ENCODE measurements at regions not wholly inside any gene's neighbourhood (a gene's known extent, or its start where the extent isn't known, plus 50 kb on each side); places are given as distances from the start of the nearest gene placed in this dataset.

DNA sequence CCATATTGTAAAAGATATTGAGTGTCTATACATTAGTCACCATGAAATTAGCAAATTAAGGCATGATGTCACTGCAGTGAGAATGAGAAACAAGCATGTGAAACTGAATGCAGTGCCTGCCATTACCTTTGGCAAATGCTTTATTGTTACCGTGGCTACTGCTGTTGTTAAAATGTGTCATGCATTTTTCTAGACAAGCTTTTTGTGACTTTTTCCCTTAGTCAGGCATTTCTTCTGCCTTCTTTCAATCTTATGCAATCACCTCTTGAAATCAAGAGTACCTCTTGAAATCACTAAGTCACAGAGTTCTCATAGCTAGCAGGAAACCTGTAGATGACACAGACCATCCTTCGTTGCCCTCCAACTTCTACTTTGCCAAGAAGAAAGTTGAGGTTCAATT is 461.7 kb upstream of the TENM4 start:
- Histone ChIP-seq H3K4me1 (replicated peaks in 1 of 2) (no peaks in the 10 kb centered on the region), H3K36me3 (replicated peaks in 1 of 2) (no peaks in the 10 kb centered on the region), H3K27me3 (no peaks in the 10 kb centered on the region), H3K27ac (no peak overlapping the region), H3K9me3 (replicated peaks in 1 of 3) (no peaks in the 10 kb centered on the region), H3K4me3 (no peak overlapping the region)
- TF ChIP-seq POLR2A (IDR thresholded peaks at IDR 0.05) = no peak
- TF ChIP-seq, protein P1, sequence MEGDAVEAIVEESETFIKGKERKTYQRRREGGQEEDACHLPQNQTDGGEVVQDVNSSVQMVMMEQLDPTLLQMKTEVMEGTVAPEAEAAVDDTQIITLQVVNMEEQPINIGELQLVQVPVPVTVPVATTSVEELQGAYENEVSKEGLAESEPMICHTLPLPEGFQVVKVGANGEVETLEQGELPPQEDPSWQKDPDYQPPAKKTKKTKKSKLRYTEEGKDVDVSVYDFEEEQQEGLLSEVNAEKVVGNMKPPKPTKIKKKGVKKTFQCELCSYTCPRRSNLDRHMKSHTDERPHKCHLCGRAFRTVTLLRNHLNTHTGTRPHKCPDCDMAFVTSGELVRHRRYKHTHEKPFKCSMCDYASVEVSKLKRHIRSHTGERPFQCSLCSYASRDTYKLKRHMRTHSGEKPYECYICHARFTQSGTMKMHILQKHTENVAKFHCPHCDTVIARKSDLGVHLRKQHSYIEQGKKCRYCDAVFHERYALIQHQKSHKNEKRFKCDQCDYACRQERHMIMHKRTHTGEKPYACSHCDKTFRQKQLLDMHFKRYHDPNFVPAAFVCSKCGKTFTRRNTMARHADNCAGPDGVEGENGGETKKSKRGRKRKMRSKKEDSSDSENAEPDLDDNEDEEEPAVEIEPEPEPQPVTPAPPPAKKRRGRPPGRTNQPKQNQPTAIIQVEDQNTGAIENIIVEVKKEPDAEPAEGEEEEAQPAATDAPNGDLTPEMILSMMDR (IDR thresholded peaks at IDR 0.05) = no peak
- DNase-seq = no peak
- intact Hi-C loops (cut with DNase I) = no loop called here
- WGBS, 4 donors = 86 to 92% (median 86%) methylated on average over 2 of the region's 2 CpGs

DNA sequence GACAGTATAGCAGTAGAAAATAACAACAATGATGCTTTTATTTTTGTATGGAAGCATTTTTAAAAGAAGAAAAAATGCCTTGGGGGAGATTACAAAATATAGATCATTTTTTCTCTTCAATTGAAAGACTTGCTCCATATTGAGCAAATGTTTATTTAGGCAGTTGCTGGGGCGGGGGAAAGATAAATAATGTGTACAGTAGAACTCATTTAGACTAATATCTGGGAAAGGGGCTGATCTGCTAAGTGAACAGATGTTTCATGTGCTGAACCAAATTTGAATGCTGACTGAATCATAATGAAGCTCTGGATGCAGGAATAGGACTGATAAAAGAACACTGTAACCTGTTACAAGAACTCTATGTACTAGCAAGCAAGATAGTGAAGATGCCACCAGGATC is 457.1 kb upstream of the TENM4 start:
- no peak overlapping the region for H3K27ac ChIP-seq
- WGBS, 4 donors = 67 to 82% (median 75%) methylated on average over 1 of the region's 1 CpG
- intact Hi-C loops (cut with DNase I) = no loop called here
- H3K4me3 ChIP-seq = no peak overlapping the region
- H3K36me3 ChIP-seq (replicated peaks in 1 of 2) = no peaks in the 10 kb centered on the region
- H3K4me1 ChIP-seq (replicated peaks in 1 of 2) = no peaks in the 10 kb centered on the region
- no peaks in the 10 kb centered on the region for H3K9me3 ChIP-seq (replicated peaks in 1 of 3)
- no peak for DNase-seq
- no peaks in the 10 kb centered on the region for H3K27me3 ChIP-seq
- TF ChIP-seq POLR2A (IDR thresholded peaks at IDR 0.05) = no peak
- TF ChIP-seq, protein P1 (IDR thresholded peaks at IDR 0.05) = no peak

DNA sequence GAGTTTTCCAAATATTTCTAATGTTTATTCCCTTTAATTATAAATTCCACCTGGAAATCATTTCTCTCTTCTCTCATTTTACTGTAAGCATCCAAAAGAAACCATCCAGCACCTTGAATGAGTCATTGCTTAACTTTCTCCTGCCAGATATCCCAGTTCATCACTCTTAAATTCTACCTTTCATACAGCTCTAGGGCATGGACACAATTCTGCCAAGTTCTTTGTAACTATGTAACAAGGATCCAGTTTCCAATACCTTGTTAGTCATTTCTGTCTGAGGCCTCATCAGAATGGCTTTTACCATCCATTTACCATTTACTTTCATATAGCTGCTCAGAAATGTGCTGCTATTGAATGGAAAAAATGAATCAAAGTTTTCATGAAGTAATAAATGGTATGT is 455.4 kb upstream of the TENM4 start:
- H3K36me3 ChIP-seq (replicated peaks in 1 of 2) = no peaks in the 10 kb centered on the region
- no peak overlapping the region for H3K27ac ChIP-seq
- DNase-seq = no peak
- TF ChIP-seq, protein P1 (IDR thresholded peaks at IDR 0.05) = no peak
- no peak for TF ChIP-seq POLR2A (IDR thresholded peaks at IDR 0.05)
- no peaks in the 10 kb centered on the region for H3K4me1 ChIP-seq (replicated peaks in 1 of 2)
- H3K27me3 ChIP-seq = no peaks in the 10 kb centered on the region
- no peaks in the 10 kb centered on the region for H3K9me3 ChIP-seq (replicated peaks in 1 of 3)
- H3K4me3 ChIP-seq = no peak overlapping the region
- intact Hi-C loops (cut with DNase I) = no loop called here

DNA sequence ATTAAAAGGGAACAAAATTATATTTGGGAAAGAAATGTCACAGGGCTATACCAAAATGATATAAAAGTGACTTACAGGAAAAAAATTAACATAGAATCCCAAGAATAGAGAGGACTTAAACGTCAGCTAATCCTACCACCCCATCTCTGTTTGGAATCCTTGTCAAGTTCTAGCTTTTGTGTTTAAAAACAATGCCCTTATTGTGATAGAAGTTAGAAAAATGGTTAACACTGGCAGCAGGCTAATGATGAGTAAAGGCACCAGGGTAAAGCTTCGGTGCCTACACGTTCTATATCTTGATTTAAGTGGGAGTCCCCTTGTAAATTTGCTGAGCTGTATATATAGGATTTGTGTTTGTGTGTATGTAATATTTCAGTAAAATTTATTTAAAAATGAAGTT is 453.3 kb upstream of the TENM4 start:
- no peaks in the 10 kb centered on the region for H3K27me3 ChIP-seq
- H3K9me3 ChIP-seq (replicated peaks in 1 of 3) = no peaks in the 10 kb centered on the region
- DNase-seq = no peak
- 74 to 80% (median 78%) methylated on average over 3 of the region's 3 CpGs for WGBS, 4 donors
- no peak overlapping the region for H3K4me3 ChIP-seq
- H3K27ac ChIP-seq = no peak overlapping the region
- no peaks in the 10 kb centered on the region for H3K36me3 ChIP-seq (replicated peaks in 1 of 2)
- TF ChIP-seq POLR2A (IDR thresholded peaks at IDR 0.05) = no peak
- TF ChIP-seq, protein P1 (IDR thresholded peaks at IDR 0.05) = no peak
- H3K4me1 ChIP-seq (replicated peaks in 1 of 2) = no peaks in the 10 kb centered on the region
- intact Hi-C loops (cut with DNase I) = no loop called here

Measured in adrenal gland (tissue), 9 donors.